K562 (cell line): ENCODE measurements at regions not wholly inside any gene's neighbourhood (a gene's known extent, or its start where the extent isn't known, plus 50 kb on each side); places are given as distances from the start of the nearest gene placed in this dataset.

Experiments
- ATAC-seq: fragments of 200-7000 bp; cut with Tn5 transposase; 3 replicates; pipeline ENCODE4 v1.9.1; 2020; ENCODE audit warnings: moderate library complexity
- BruUV-seq: library from RNA; stranded (reverse); fragments of 400-500 nt; replicated peaks from 2 replicates; lab custom pipeline; 2021; lab: Mats Ljungman, UMichigan
- CTCF ChIA-PET: fragments of 300-600 bp; formaldehyde crosslinking; extraction: SDS; loops from one replicate; lab custom pipeline; 2021; ENCODE audit warnings: low intra/inter-chr PET ratio; lab: Yijun Ruan, JAX
- POLR2A ChIA-PET: fragments of 300-600, 350-650 bp; sonication (Branson Sonifier 250); formaldehyde crosslinking; extraction: SDS; loops from one replicate; lab custom pipeline; 2021; ENCODE audit warnings: antibody characterized with exemption, inconsistent platforms; lab: Yijun Ruan, JAX
- DNase-seq, 4 experiments: peaks; one replicate each; pipeline versions ENCODE4 v3.0.0 to v3.0.0-alpha.2; 2011 to 2018; ENCODE audit warnings: low spot score in 3 of 4, mixed read lengths in 3 of 4; ENCODE audit errors: extremely low read depth in 1 of 4
- FAIRE-seq: peaks from 2 replicates; lab custom pipeline; 2011; peaks lifted over from hg19 to GRCh38; lab: Jason Lieb, UNC
- H2AFZ ChIP-seq: 2 replicates; pipeline ENCODE4 v1.6.0; 2011; ENCODE audit warnings: low read depth, low read length, control low read depth, inconsistent platforms
- H3K27ac ChIP-seq: fragments of 200-600 bp; 3 replicates; pipeline ENCODE4 v1.8.0; 2011; ENCODE audit warnings: low read depth, mild to moderate bottlenecking, control low read depth, inconsistent platforms, low read length, moderate library complexity, mixed read lengths; ENCODE audit errors: extremely low read depth
- H3K27me3 ChIP-seq, 2 experiments: fragments of 300-600 bp in 1 of 2; 2 replicates in 1 of 2; 3 replicates in 1 of 2; pipeline versions ENCODE4 v1.6.0 to v1.8.0; 2011; ENCODE audit warnings: inconsistent platforms in 2 of 2, low read length in 2 of 2, mild to moderate bottlenecking in 1 of 2, mixed read lengths in 1 of 2, moderate library complexity in 1 of 2; ENCODE audit not compliant: control insufficient read depth in 2 of 2, insufficient read depth in 2 of 2
- H3K36me3 ChIP-seq: fragments of 300-600 bp; 3 replicates; pipeline ENCODE4 v1.8.0; 2011; ENCODE audit warnings: mild to moderate bottlenecking, low read length, inconsistent platforms; ENCODE audit not compliant: control insufficient read depth, insufficient read depth
- H3K4me1 ChIP-seq, 2 experiments: fragments of 200-600 bp in 1 of 2; replicated peaks in 1 of 2; 2 replicates in 1 of 2; 3 replicates in 1 of 2; pipeline versions ENCODE4 v1.5.1 to v1.8.0; 2011; ENCODE audit warnings: inconsistent platforms in 2 of 2, low read length in 2 of 2, mild to moderate bottlenecking in 1 of 2, mixed read lengths in 1 of 2, moderate library complexity in 1 of 2; ENCODE audit not compliant: control insufficient read depth in 2 of 2, insufficient read depth in 2 of 2
- H3K4me2 ChIP-seq: 2 replicates; pipeline ENCODE4 v1.6.1; 2011; ENCODE audit warnings: low read length, control low read depth, inconsistent platforms, mixed read lengths; ENCODE audit not compliant: insufficient read depth
- H3K4me3 ChIP-seq: fragments of 200-600 bp; sonication (generic), shearing (Covaris generic); 2 replicates; pipeline ENCODE4 v1.5.1; 2016; ENCODE audit warnings: control low read depth, inconsistent platforms
- H3K79me2 ChIP-seq: fragments of 200-600 bp; 3 replicates; pipeline ENCODE4 v1.8.0; 2011; ENCODE audit warnings: low read length, inconsistent platforms; ENCODE audit not compliant: control insufficient read depth, insufficient read depth
- H3K9ac ChIP-seq, 2 experiments: 2 replicates each; pipeline versions ENCODE4 v1.6.0 to v1.6.1; 2011; ENCODE audit warnings: low read depth in 2 of 2, low read length in 2 of 2, control low read depth in 1 of 2, inconsistent platforms in 1 of 2, mild to moderate bottlenecking in 1 of 2, mixed read lengths in 1 of 2; ENCODE audit not compliant: insufficient read depth in 1 of 2
- H3K9me1 ChIP-seq: one replicate; pipeline ENCODE4 v1.6.0; 2011; ENCODE audit warnings: inconsistent platforms, mild to moderate bottlenecking, low read length, moderate library complexity; ENCODE audit not compliant: control insufficient read depth, insufficient read depth
- H3K9me3 ChIP-seq: replicated peaks from 2 replicates; pipeline ENCODE4 v1.5.1; 2011; ENCODE audit warnings: low read depth, low read length, inconsistent platforms; ENCODE audit not compliant: control insufficient read depth, insufficient read depth
- H4K20me1 ChIP-seq: replicated peaks from 2 replicates; pipeline ENCODE4 v1.6.1; 2011; ENCODE audit warnings: low read length, inconsistent platforms, mixed read lengths; ENCODE audit not compliant: control insufficient read depth, insufficient read depth
- ATF1 ChIP-seq, 2 experiments: fragments of 450-650 bp in 1 of 2; IDR thresholded peaks; 2 replicates each; pipeline ENCODE4 v1.6.1; 2016; ENCODE audit warnings: missing compliant biosample characterization in 1 of 2, missing genetic modification characterization in 1 of 2
- CEBPG ChIP-seq, 3 experiments: fragments of 200-800 bp in 1 of 3; sonication (Bioruptor generic) in 1 of 3; sonication (generic) in 1 of 3; formaldehyde crosslinking in 1 of 3; IDR thresholded peaks in 2 of 3; conservative IDR thresholded peaks in 1 of 3; 2 replicates each; pipeline versions ENCODE4 v1.6.1 to v1.8.0; 2016 to 2022; ENCODE audit warnings: missing compliant biosample characterization in 2 of 3, missing genetic modification characterization in 2 of 3, mild to moderate bottlenecking in 1 of 3, missing genetic modification reagents in 1 of 3
- CHD4 ChIP-seq: fragments of 200-600 bp; sonication (generic); IDR thresholded peaks from 3 replicates; pipeline ENCODE4 v1.6.1; 2012; ENCODE audit warnings: low read depth, mild to moderate bottlenecking, mixed read lengths, low read length, inconsistent platforms; ENCODE audit not compliant: insufficient read depth, insufficient replicate concordance, poor library complexity, severe bottlenecking
- E2F3 ChIP-seq: fragments of 250-450 bp; sonication (Bioruptor Pico); IDR thresholded peaks from 2 replicates; pipeline ENCODE4 v1.4.0; 2020; ENCODE audit warnings: mild to moderate bottlenecking
- HSF4 ChIP-seq: fragments of 250-450 bp; sonication (Bioruptor Pico); IDR thresholded peaks from 2 replicates; pipeline ENCODE4 v2.1.2; 2022; ENCODE audit warnings: mild to moderate bottlenecking, moderate library complexity, borderline replicate concordance
- IFI16 ChIP-seq: fragments of 250-450 bp; sonication (Bioruptor Pico); IDR thresholded peaks from 2 replicates; pipeline ENCODE4 v2.1.2; 2022; ENCODE audit warnings: mild to moderate bottlenecking, inconsistent platforms
- NEUROD1 ChIP-seq: fragments of 150-350 bp; IDR thresholded peaks from 2 replicates; pipeline ENCODE4 v1.6.1; 2014; ENCODE audit warnings: borderline replicate concordance, low read length, low read depth; ENCODE audit not compliant: partially characterized antibody
- PTTG1 ChIP-seq: fragments of 450-650 bp; IDR thresholded peaks from 2 replicates; pipeline ENCODE4 v1.6.1; 2016; ENCODE audit warnings: low read depth, mild to moderate bottlenecking, missing genetic modification characterization, missing compliant biosample characterization
- RBM34 ChIP-seq: fragments of 200-400 bp; formaldehyde crosslinking; IDR thresholded peaks from 2 replicates; pipeline ENCODE4 v1.6.1; 2018; ENCODE audit warnings: low read length, borderline replicate concordance; ENCODE audit not compliant: insufficient read depth
- STAT5A ChIP-seq: IDR thresholded peaks from 2 replicates; pipeline ENCODE4 v1.6.1; 2012; ENCODE audit warnings: low read length, inconsistent platforms, borderline replicate concordance
- TCF7L2 ChIP-seq: fragments of 150-350 bp; IDR thresholded peaks from 2 replicates; pipeline ENCODE4 v1.6.1; 2016; ENCODE audit warnings: low read depth, mild to moderate bottlenecking, low read length, moderate library complexity
- ZNF277 ChIP-seq: fragments of 250-450 bp; sonication (Bioruptor Pico); IDR thresholded peaks from 2 replicates; pipeline ENCODE4 v1.8.0; 2022; ENCODE audit warnings: inconsistent platforms, mild to moderate bottlenecking, moderate library complexity, borderline replicate concordance
- ZNF311 ChIP-seq: fragments of 250-450 bp; sonication (Bioruptor Pico); IDR thresholded peaks from 2 replicates; pipeline ENCODE4 v1.4.0; 2020; ENCODE audit warnings: mild to moderate bottlenecking, moderate library complexity
- ZNF408 ChIP-seq: fragments of 250-450 bp; sonication (Bioruptor Pico); IDR thresholded peaks from 2 replicates; pipeline ENCODE4 v1.4.0; 2020; ENCODE audit warnings: low read depth, mild to moderate bottlenecking, moderate library complexity
- ZNF639 ChIP-seq, 2 experiments: fragments of 200-800 bp in 1 of 2; sonication (Bioruptor generic) in 1 of 2; sonication (generic) in 1 of 2; formaldehyde crosslinking in 1 of 2; IDR thresholded peaks in 1 of 2; conservative IDR thresholded peaks in 1 of 2; 2 replicates each; pipeline versions ENCODE4 v1.5.0 to v1.6.1; 2016 to 2020; ENCODE audit warnings: missing compliant biosample characterization in 1 of 2, missing genetic modification characterization in 1 of 2, missing genetic modification reagents in 1 of 2
- WGBS: fragments of 100-300 bp; shearing (Covaris generic); methylation state at CpG from one replicate; pipeline ENCODE4 v1.1.6; 2016; ENCODE audit warnings: low coverage, mixed read lengths; ENCODE audit not compliant: insufficient coverage; ENCODE audit errors: missing lambda C conversion rate; 5-methylcytosine and 5-hydroxymethylcytosine counted together
- in situ Hi-C: fragments of 300-500 bp; cut with MboI; formaldehyde crosslinking; loops from 4 replicates; pipeline ENCODE4 v1.15.0; 2018; ENCODE audit warnings: inconsistent platforms, mixed read lengths
- intact Hi-C: fragments of 100-400 bp; cut with micrococcal nuclease; formaldehyde crosslinking; loops from 2 replicates; pipeline ENCODE4 v1.14.2; 2022

- Histone ChIP-seq H3K36me3 (no peaks in the 10 kb centered on the region), H3K27me3 (peaks cover 3 to 31% of the 10 kb centered on the region in 2 experiments; a peak in 2 of 5 replicates), H3K9ac (no peak overlapping the region), H4K20me1 (peaks cover 22% of the 10 kb centered on the region), H3K9me1 (no peaks in the 10 kb centered on the region), H3K27ac (no peak overlapping the region), H3K4me1 (peaks cover 0 to 5% of the 10 kb centered on the region in 2 experiments; a peak in 1 of 5 replicates), H3K4me2 (no peak overlapping the region), H3K9me3 (no peaks in the 10 kb centered on the region), H3K79me2 (no peaks in the 10 kb centered on the region), H3K4me3 (no peak overlapping the region), H2AFZ (no peak overlapping the region)
- under 1% methylated on average over 16 of the region's 17 CpGs for WGBS
- CTCF ChIA-PET, result no interaction called here
- intact Hi-C loops, result no loop called here
- FAIRE-seq (no peak), ATAC-seq (no peak), DNase-seq (no peak)
- BruUV-seq, result no TSS peak
- no peak for TF ChIP-seq HSF4
- no peak for TF ChIP-seq ATF1 (CRISPR knock-in tag; IDR thresholded peaks at IDR 0.05)
- no peak for TF ChIP-seq ATF1 (tag; IDR thresholded peaks at IDR 0.05)
- no peak for TF ChIP-seq CEBPG (CRISPR knock-in tag; IDR thresholded peaks at IDR 0.05)
- no peak for TF ChIP-seq CEBPG (tag; conservative IDR thresholded peaks at IDR 0.05 in 1 of 2, IDR thresholded peaks at IDR 0.05 in 1 of 2)
- no peak for TF ChIP-seq E2F3 (CRISPR knock-in tag)
- TF ChIP-seq PTTG1 (tag), result no peak
- no peak for TF ChIP-seq STAT5A
- TF ChIP-seq IFI16 (CRISPR knock-in tag), result no peak
- no peak for TF ChIP-seq ZNF408 (CRISPR knock-in tag)
- no peak for TF ChIP-seq NEUROD1
- no peak for TF ChIP-seq TCF7L2
- no peak for TF ChIP-seq CHD4
- no peak for TF ChIP-seq RBM34
- TF ChIP-seq ZNF311, result no peak
- no peak for TF ChIP-seq ZNF639 (CRISPR knock-in tag; conservative IDR thresholded peaks at IDR 0.05 in 1 of 2, IDR thresholded peaks at IDR 0.05 in 1 of 2)
- no peak for TF ChIP-seq ZNF277 (CRISPR knock-in tag)
- in situ Hi-C loops, result no loop called here
- POLR2A ChIA-PET, result no interaction called here
Measured at GRCh38 chr19:30670562-30671366, 298.6 kb downstream of the ZNF536 start.
